Neural cell (in vitro differentiated cells): ENCODE measurements at regions not wholly inside any gene's neighbourhood (a gene's known extent, or its start where the extent isn't known, plus 50 kb on each side); places are given as distances from the start of the nearest gene placed in this dataset.

Experiments used
- H2AFZ ChIP-seq: fragments of 200-600, 300-800 bp; sonication (generic), shearing (Covaris generic); 2 replicates; pipeline ENCODE4 v1.6.0; 2014; ENCODE audit warnings: low read depth, mild to moderate bottlenecking, antibody characterized with exemption, low read length, moderate library complexity
- H3F3A ChIP-seq: fragments of 200-600 bp; shearing (Covaris generic); 2 replicates; pipeline ENCODE4 v1.6.1; 2016; ENCODE audit warnings: mild to moderate bottlenecking, moderate library complexity, mixed read lengths, antibody characterized with exemption, low read length; ENCODE audit not compliant: insufficient read depth, poor library complexity, severe bottlenecking
- H3K27ac ChIP-seq: fragments of 200-600, 300-800 bp; sonication (generic), shearing (Covaris generic); 2 replicates; pipeline ENCODE4 v1.5.1; 2014; ENCODE audit warnings: mild to moderate bottlenecking, low read length, moderate library complexity
- H3K27me3 ChIP-seq: fragments of 300-800, 200-600 bp; sonication (generic), shearing (Covaris generic); 2 replicates; pipeline ENCODE4 v1.6.0; 2014; ENCODE audit warnings: mild to moderate bottlenecking, low read depth, low read length, moderate library complexity; ENCODE audit not compliant: insufficient read depth
- H3K36me3 ChIP-seq: fragments of 300-800, 200-600 bp; sonication (generic), shearing (Covaris generic); 2 replicates; pipeline ENCODE4 v1.5.1; 2014; ENCODE audit warnings: mild to moderate bottlenecking, antibody characterized with exemption, low read length, moderate library complexity; ENCODE audit not compliant: insufficient read depth
- H3K4me2 ChIP-seq: fragments of 300-800, 200-600 bp; sonication (generic), shearing (Covaris generic); 2 replicates; pipeline ENCODE4 v1.6.0; 2014; ENCODE audit warnings: mild to moderate bottlenecking, low read length
- H3K4me3 ChIP-seq: fragments of 300-800, 200-600 bp; sonication (generic), shearing (Covaris generic); 2 replicates; pipeline ENCODE4 v1.5.1; 2014; ENCODE audit warnings: mild to moderate bottlenecking, low read length, moderate library complexity
- H3K79me2 ChIP-seq: fragments of 200-600 bp; shearing (Covaris generic); replicated peaks from 2 replicates; pipeline ENCODE4 v1.6.0; 2014; ENCODE audit warnings: mild to moderate bottlenecking, low read length, moderate library complexity; ENCODE audit not compliant: insufficient read depth
- H3K9ac ChIP-seq: fragments of 300-800, 200-600 bp; sonication (generic), shearing (Covaris generic); 2 replicates; pipeline ENCODE4 v1.6.1; 2016; ENCODE audit warnings: mild to moderate bottlenecking, low read length, mixed read lengths
- H3K9me2 ChIP-seq: fragments of 200-600 bp; shearing (Covaris generic); 2 replicates; pipeline ENCODE4 v1.6.1; 2016; ENCODE audit warnings: mild to moderate bottlenecking, low read length, mixed read lengths; ENCODE audit not compliant: insufficient read depth
- H3K9me3 ChIP-seq: fragments of 200-600, 300-800 bp; sonication (generic), shearing (Covaris generic); 2 replicates; pipeline ENCODE4 v1.6.1; 2016; ENCODE audit warnings: mild to moderate bottlenecking, mixed run types, low read length, moderate library complexity, mixed read lengths
- H4K20me1 ChIP-seq: fragments of 200-600 bp; shearing (Covaris generic); 2 replicates; pipeline ENCODE4 v1.6.1; 2016; ENCODE audit warnings: mild to moderate bottlenecking, mixed run types; ENCODE audit not compliant: insufficient read depth
- CTCF ChIP-seq: fragments of 450-650 bp; IDR thresholded peaks from 2 replicates; pipeline ENCODE4 v1.5.1; 2014; ENCODE audit warnings: antibody characterized with exemption, mild to moderate bottlenecking, moderate library complexity; ENCODE audit not compliant: poor library complexity, severe bottlenecking
- EP300 ChIP-seq: fragments of 450-650 bp; conservative IDR thresholded peaks from 2 replicates; pipeline ENCODE4 v1.6.1; 2014; ENCODE audit warnings: antibody characterized with exemption, mild to moderate bottlenecking, moderate library complexity; ENCODE audit not compliant: poor library complexity, severe bottlenecking
- EZH2 ChIP-seq: fragments of 200-600, 300-800 bp; shearing (Covaris generic), sonication (generic); IDR thresholded peaks from 2 replicates; pipeline ENCODE4 v1.6.1; 2014; ENCODE audit warnings: antibody characterized with exemption, low read length, borderline replicate concordance, mild to moderate bottlenecking; ENCODE audit not compliant: insufficient read depth, poor library complexity, severe bottlenecking
- MXI1 ChIP-seq: fragments of 450-650 bp; conservative IDR thresholded peaks from 2 replicates; pipeline ENCODE4 v1.6.1; 2014; ENCODE audit warnings: antibody characterized with exemption, mild to moderate bottlenecking; ENCODE audit not compliant: poor library complexity, severe bottlenecking
- POLR2AphosphoS5 ChIP-seq: IDR thresholded peaks from 2 replicates; pipeline ENCODE4 v1.6.1; 2012
- RAD21 ChIP-seq: fragments of 450-650 bp; conservative IDR thresholded peaks from 2 replicates; pipeline ENCODE4 v1.6.1; 2014; ENCODE audit warnings: antibody characterized with exemption, mild to moderate bottlenecking, moderate library complexity
- SMC3 ChIP-seq: fragments of 450-650 bp; conservative IDR thresholded peaks from 2 replicates; pipeline ENCODE4 v1.6.1; 2014; ENCODE audit warnings: antibody characterized with exemption, mild to moderate bottlenecking, moderate library complexity; ENCODE audit not compliant: poor library complexity
- TAF1 ChIP-seq: IDR thresholded peaks from 2 replicates; pipeline ENCODE4 v1.6.1; 2012; ENCODE audit warnings: low read depth
- TF ChIP-seq, protein P1 (sequence below): IDR thresholded peaks from 2 replicates; pipeline ENCODE4 v1.6.1; 2012; ENCODE audit warnings: borderline replicate concordance

DNA sequence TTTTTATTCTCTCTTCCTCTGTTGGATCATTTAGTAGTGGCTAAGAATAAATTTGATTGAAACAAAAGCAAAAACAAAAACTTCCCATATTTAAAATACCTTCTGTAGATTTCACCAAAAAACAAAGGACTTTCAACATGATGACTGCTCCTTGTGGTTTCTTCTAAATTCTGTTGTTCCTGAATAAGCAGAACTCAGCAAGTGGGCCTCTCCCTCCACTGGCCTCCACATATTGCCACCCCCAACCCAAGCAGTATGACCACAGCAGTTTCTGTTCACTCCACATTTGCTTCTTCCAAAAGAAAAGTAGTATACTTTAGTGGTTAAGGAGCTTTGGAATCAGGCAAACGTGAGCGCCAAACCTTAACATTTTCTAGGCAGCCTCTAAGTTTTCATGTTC is 114.7 kb downstream of the COX18 start:
- Histone ChIP-seq H3K4me2 (no peak overlapping the region), H3K27me3 (no peaks in the 10 kb centered on the region), H3K9me2 (no peaks in the 10 kb centered on the region), H3K79me2 (no peaks in the 10 kb centered on the region), H2AFZ (no peak overlapping the region), H3K4me3 (no peak overlapping the region), H3F3A (no peaks in the 10 kb centered on the region), H3K27ac (no peak overlapping the region), H3K9ac (no peak overlapping the region), H3K36me3 (no peaks in the 10 kb centered on the region), H4K20me1 (no peaks in the 10 kb centered on the region), H3K9me3 (no peaks in the 10 kb centered on the region)
- no peak for TF ChIP-seq EP300
- TF ChIP-seq EZH2, result no peak
- no peak for TF ChIP-seq POLR2AphosphoS5
- TF ChIP-seq RAD21, result no peak
- no peak for TF ChIP-seq SMC3
- TF ChIP-seq TAF1, result no peak
- TF ChIP-seq CTCF, result no peak
- TF ChIP-seq, protein P1, sequence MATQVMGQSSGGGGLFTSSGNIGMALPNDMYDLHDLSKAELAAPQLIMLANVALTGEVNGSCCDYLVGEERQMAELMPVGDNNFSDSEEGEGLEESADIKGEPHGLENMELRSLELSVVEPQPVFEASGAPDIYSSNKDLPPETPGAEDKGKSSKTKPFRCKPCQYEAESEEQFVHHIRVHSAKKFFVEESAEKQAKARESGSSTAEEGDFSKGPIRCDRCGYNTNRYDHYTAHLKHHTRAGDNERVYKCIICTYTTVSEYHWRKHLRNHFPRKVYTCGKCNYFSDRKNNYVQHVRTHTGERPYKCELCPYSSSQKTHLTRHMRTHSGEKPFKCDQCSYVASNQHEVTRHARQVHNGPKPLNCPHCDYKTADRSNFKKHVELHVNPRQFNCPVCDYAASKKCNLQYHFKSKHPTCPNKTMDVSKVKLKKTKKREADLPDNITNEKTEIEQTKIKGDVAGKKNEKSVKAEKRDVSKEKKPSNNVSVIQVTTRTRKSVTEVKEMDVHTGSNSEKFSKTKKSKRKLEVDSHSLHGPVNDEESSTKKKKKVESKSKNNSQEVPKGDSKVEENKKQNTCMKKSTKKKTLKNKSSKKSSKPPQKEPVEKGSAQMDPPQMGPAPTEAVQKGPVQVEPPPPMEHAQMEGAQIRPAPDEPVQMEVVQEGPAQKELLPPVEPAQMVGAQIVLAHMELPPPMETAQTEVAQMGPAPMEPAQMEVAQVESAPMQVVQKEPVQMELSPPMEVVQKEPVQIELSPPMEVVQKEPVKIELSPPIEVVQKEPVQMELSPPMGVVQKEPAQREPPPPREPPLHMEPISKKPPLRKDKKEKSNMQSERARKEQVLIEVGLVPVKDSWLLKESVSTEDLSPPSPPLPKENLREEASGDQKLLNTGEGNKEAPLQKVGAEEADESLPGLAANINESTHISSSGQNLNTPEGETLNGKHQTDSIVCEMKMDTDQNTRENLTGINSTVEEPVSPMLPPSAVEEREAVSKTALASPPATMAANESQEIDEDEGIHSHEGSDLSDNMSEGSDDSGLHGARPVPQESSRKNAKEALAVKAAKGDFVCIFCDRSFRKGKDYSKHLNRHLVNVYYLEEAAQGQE, result no peak

DNA sequence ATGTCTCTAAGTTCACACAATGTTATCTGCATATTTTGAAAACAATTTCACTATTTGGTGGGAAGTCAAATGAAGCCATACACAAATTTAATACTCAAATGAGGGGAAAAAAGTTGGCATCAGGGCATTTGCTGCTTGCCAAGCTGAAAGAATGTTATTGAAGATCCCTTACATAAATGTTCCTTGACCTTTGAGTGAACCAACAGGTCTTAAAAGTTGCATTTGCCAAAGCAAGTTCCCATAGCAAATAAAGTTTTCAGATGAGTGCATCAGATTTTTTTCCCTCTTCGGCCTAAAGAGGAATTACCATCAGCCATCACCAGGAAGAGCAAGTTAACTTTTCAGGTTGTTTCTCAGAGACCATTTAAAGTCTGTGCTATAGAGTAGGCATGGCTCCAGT is 115.9 kb downstream of the COX18 start:
- H3K27ac ChIP-seq, result no peak overlapping the region
- H3K4me3 ChIP-seq, result no peak overlapping the region
- no peaks in the 10 kb centered on the region for H3K79me2 ChIP-seq
- no peak overlapping the region for H3K9ac ChIP-seq
- H3K9me2 ChIP-seq, result no peaks in the 10 kb centered on the region
- no peak for TF ChIP-seq EP300
- H3K9me3 ChIP-seq, result no peaks in the 10 kb centered on the region
- no peaks in the 10 kb centered on the region for H3K27me3 ChIP-seq
- no peak overlapping the region for H3K4me2 ChIP-seq
- H3K36me3 ChIP-seq, result no peaks in the 10 kb centered on the region
- no peaks in the 10 kb centered on the region for H4K20me1 ChIP-seq
- H2AFZ ChIP-seq, result no peak overlapping the region
- no peaks in the 10 kb centered on the region for H3F3A ChIP-seq

DNA sequence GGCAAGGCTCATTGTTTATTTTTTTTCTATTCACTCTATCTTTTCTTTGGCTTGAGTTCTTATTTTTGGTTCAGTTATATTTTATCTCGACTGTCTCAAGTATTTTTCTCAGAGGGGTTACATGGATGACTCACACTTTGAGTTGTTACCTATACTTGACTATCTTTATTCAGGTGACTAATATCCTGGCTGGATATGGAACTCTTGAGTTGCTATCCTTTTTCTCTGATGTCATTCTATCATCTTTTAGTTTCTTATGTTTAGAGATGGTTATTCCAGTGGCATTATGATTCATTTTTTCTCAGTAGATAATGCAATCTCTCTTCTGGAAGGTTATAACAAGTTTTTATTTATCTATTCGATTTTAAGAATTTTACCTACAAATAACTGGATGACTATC is 117.9 kb downstream of the COX18 start:
- Histone ChIP-seq H3K4me2 (no peak overlapping the region), H3K4me3 (no peak overlapping the region), H3F3A (no peaks in the 10 kb centered on the region), H2AFZ (no peak overlapping the region), H3K27ac (no peak overlapping the region), H3K9ac (no peak overlapping the region), H3K79me2 (no peaks in the 10 kb centered on the region), H4K20me1 (no peaks in the 10 kb centered on the region), H3K9me2 (no peaks in the 10 kb centered on the region), H3K27me3 (no peaks in the 10 kb centered on the region), H3K36me3 (no peaks in the 10 kb centered on the region), H3K9me3 (no peaks in the 10 kb centered on the region)
- TF ChIP-seq TAF1 (no peak), MXI1 (no peak), CTCF (no peak), EZH2 (no peak), EP300 (no peak), RAD21 (no peak), POLR2AphosphoS5 (no peak), SMC3 (no peak)
- TF ChIP-seq, protein P1, result no peak
